ENCODE measurements at regions not wholly inside any gene's neighbourhood (a gene's known extent, or its start where the extent isn't known, plus 50 kb on each side); places are given as distances from the start of the nearest gene placed in this dataset.

DNA sequence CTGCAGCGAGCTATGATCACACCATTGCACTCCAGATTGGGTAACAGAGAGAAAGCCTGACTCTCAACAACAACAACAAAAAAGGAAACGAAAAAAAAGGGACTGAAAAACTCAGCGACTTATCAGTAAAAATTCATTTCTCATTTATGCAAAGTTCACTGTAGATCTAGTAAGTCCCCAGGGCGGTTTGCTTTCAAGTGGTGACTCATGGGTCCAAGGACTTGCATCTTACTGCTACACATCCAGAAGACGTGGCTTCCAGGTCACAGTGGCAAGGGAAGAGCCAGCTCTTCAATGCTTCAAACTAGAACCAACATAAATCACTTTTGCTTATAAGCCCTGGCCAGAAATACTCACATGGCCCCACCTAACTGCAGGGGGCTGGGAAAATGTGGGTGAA is 178.3 kb upstream of the AUTS2 start:
- TF ChIP-seq SIN3A (conservative IDR thresholded peaks at IDR 0.05 in 1 of 2, IDR thresholded peaks at IDR 0.05 in 1 of 2; ENCODE audit: low read depth in 1 of 2, low read length in 2 of 2), result no peak
- TF ChIP-seq CBX8 (IDR thresholded peaks at IDR 0.05; ENCODE audit: borderline replicate concordance, low read depth, low read length), result no peak
- TF ChIP-seq, protein P1, sequence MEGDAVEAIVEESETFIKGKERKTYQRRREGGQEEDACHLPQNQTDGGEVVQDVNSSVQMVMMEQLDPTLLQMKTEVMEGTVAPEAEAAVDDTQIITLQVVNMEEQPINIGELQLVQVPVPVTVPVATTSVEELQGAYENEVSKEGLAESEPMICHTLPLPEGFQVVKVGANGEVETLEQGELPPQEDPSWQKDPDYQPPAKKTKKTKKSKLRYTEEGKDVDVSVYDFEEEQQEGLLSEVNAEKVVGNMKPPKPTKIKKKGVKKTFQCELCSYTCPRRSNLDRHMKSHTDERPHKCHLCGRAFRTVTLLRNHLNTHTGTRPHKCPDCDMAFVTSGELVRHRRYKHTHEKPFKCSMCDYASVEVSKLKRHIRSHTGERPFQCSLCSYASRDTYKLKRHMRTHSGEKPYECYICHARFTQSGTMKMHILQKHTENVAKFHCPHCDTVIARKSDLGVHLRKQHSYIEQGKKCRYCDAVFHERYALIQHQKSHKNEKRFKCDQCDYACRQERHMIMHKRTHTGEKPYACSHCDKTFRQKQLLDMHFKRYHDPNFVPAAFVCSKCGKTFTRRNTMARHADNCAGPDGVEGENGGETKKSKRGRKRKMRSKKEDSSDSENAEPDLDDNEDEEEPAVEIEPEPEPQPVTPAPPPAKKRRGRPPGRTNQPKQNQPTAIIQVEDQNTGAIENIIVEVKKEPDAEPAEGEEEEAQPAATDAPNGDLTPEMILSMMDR (IDR thresholded peaks at IDR 0.05; ENCODE audit: control extremely low read depth in 1 of 3, insufficient read depth in 1 of 3, low read depth in 1 of 3, low read length in 3 of 3), result no peak
- no peak for TF ChIP-seq TAF1 (IDR thresholded peaks at IDR 0.05; ENCODE audit: low read depth, low read length)
- no peak for TF ChIP-seq TCF12 (IDR thresholded peaks at IDR 0.05; ENCODE audit: low read depth, low read length)
- no peak for TF ChIP-seq JUN (IDR thresholded peaks at IDR 0.05; ENCODE audit: low read depth, low read length)
- no peak for TF ChIP-seq KDM1A (IDR thresholded peaks at IDR 0.05; ENCODE audit: borderline replicate concordance, low read length)
- no peak for TF ChIP-seq SUZ12 (IDR thresholded peaks at IDR 0.05; ENCODE audit: low read length)
- TF ChIP-seq BRCA1 (IDR thresholded peaks at IDR 0.05; ENCODE audit: low read depth, low read length), result no peak
- TF ChIP-seq, protein P2, sequence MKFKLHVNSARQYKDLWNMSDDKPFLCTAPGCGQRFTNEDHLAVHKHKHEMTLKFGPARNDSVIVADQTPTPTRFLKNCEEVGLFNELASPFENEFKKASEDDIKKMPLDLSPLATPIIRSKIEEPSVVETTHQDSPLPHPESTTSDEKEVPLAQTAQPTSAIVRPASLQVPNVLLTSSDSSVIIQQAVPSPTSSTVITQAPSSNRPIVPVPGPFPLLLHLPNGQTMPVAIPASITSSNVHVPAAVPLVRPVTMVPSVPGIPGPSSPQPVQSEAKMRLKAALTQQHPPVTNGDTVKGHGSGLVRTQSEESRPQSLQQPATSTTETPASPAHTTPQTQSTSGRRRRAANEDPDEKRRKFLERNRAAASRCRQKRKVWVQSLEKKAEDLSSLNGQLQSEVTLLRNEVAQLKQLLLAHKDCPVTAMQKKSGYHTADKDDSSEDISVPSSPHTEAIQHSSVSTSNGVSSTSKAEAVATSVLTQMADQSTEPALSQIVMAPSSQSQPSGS (IDR thresholded peaks at IDR 0.05; ENCODE audit: low read length), result no peak
- no peak for TF ChIP-seq RAD21 (IDR thresholded peaks at IDR 0.05 in 1 of 2, conservative IDR thresholded peaks at IDR 0.05 in 1 of 2; ENCODE audit: low read depth in 2 of 2, low read length in 2 of 2)

Data from H1 (cell line).